ENCODE measurements at regions not wholly inside any gene's neighbourhood (a gene's known extent, or its start where the extent isn't known, plus 50 kb on each side); places are given as distances from the start of the nearest gene placed in this dataset.

- no peak for DNase-seq
Measured at GRCh38 chrX:39952989-39953388, 144.8 kb downstream of the BCOR start.

DNA sequence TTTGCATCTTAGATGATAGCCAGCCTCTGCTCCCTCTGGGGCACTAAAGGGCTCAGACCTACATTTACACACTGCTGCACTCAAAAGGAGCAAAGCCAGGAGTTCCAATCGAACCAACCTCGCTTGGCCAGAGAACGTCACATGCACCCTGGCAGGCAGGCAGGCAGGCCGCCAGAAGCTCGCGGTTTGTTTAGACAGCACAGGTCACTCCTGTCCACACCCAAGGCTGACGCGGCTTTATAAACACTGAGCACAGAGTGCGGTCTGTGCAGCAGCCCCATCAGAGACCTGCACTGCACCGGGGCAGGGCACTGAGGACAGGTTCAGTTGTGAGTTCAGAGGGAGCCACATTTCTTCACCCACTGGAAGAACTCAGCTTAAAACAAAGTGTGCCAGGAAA is 143.9 kb downstream of the BCOR start:
- DNase-seq, result no peak

GRCh38 chrX:39954851-39955250 is 142.9 kb downstream of the BCOR start:
- DNase-seq, result no peak

DNA sequence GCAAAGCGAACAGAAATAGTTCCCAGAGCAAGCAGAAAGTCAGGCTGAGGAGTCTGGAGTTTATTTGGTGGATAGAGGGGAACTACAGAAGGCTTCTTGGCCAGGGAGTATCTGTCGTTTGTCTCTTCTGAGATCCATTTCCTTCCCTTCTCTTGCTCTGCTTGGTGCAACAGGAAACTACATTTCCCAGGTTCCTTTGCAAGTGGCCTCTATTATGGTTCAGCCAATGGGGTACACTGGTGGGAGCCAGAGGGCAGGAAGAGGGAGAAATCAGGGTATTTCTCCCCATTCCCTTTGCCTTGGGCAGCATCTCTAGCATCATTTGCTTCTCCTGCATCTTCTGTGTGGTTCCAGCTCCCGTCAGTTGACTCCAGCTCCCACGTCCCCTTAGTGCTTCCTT is 142.1 kb downstream of the BCOR start:
- no peak for DNase-seq

DNA sequence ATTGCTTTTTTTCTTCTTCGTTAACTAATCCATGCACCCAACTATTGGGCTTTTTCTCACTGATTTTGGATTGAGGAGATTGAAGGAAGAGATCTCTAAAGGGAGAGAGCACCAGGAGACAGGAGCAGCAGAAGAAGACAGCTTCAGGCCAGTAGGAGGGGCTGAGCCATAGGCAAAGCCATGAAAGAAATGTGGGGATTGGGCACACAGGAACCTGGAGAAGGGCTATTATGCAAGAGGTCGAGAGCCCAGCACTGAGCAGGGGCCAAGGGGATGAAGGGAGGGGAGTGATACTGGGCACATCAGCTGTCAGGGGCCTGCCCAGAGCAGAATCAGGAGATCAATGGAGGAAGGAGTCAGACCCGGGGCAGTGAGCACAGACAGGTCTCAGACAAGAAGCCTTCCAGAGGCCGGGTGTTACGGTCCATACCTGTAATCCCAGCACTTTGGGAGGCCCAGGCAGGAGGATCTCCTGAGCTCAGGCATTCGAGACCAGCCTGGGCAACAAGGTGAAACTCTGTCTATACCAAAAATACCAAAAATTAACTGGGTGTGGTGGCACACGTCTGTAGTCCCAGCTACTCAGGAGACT is 140.9 kb downstream of the BCOR start:
- no peak for DNase-seq

- no peak for DNase-seq
Measured at GRCh38 chrX:39957816-39958566, 139.8 kb downstream of the BCOR start.

GRCh38 chrX:39958850-39959249 is 138.9 kb downstream of the BCOR start:
- no peak for DNase-seq

DNA sequence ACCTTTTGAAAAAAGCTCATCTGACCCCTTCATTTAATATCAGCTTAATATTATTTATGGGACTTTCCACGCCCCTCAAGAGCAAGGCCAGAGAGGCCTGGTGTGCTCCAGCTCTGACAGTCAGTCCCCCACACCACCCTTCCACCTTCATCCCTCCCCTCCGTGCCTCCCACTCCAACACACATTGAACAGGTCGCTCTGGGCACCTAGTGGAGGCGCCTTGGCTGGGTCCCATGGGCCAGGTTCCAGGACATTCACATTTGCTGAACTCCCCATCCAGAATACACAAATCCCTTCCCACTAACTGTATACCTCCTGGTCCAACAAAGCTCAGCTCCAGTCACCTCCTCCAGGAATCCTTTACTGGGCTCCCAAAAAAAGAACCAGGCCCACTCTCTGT is 137.5 kb downstream of the BCOR start:
- DNase-seq, result no peak

- DNase-seq, result no peak
Measured at GRCh38 chrX:39961441-39961840, 136.3 kb downstream of the BCOR start.

DNA sequence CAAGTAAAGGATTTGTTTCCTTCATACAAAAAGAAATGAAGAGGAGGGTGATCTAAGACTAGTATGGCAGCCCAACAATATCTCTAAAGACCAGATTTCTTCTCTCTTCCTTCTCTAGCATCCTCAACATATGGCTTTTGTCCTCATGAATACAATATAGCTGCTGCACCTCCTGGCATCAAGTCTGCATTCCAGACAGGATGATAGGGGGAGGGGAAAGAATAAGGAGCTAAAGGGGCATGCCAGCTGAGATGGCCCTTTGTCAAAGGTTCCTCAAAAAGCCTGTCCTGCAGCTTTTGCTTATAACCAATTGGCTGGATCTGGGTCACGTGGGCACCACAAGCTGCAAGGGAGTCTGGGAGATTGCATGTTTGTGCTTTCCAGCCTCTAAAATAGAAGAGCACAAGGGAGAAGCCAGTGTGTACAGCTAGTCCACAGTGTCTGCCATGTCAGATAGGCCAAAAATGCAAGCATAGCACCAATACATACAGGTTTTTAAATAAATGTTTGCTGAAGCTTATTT is 132.6 kb downstream of the BCOR start:
- no peak for DNase-seq

DNA sequence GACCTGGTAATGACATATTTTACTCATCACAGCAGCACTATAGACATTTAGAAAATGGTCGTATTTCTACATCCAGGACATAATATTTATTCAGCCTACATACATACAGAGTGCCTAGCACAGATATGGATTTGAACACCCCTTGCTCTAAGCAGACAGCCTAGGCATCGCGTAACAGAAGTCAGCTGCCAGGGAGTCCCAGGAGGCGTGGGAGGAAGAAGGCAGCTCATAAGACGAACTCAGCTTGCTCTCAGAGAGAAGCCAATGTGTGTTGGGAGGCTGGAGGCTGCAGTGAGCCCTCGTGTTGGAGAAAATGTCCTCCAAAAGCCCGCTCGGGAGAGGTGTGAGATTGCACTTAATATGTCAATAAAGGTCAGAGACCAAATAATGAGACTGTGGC is 131.6 kb downstream of the BCOR start:
- no peak for DNase-seq

DNA sequence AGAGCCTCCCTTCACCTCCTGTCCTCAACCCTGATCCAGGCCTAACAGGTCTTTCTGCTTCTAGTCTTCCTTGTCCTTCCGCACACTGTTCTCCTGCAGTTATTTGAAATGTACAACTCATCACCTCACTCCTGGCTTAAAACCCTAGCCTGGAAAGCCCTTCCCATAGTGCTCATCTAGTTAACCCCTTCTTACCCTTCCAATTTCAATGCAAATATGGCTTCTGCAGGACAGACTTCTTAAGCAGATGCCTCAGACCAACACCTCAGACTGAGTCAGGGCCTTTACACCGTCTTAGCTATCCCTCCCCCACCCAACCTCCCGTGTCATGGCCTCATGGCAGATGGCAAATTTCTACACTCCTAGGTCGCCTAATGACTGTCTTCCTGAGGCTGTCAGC is 130.4 kb downstream of the BCOR start:
- no peak for DNase-seq

- peak in 2 of 4 experiments; percentile 17 to 28 for DNase-seq
Measured at GRCh38 chrX:39969099-39969818, 128.5 kb downstream of the BCOR start.

DNA sequence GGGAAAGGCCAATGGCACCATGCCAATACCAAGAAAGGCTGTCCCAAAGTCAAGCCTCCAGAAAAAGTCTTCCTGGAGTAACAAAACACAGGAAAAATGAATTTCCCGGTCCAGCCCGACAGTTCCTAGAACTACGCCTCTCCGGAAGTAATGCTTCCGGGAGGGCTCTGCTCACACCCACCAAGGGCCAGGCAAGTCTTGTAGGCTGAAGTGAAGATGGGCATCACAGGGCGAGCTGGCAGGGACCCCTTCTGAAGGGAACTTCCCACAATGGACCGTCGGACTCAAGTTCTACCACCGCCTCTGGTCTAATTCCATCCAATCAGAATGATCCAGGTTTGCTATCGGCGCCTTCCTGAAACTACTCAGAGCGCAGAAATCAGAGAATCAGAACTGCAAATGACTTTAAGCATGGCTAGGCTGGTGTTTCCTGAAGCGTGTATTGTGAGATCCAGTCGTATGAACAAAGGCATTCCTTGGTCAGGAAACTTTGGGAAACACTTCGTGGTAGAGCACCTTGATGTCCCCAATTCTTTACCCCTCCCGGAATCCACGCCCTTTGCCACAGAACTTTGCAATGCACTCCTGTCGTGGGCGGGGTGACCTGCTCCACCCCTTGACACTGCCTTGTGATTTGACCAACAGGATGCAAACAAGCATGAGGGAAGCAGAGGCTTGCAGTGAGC is 127.8 kb downstream of the BCOR start:
- DNase-seq, result no peak

GRCh38 chrX:39971760-39972159 is 126.0 kb downstream of the BCOR start:
- DNase-seq, result no peak

GRCh38 chrX:39972340-39972739 is 125.4 kb downstream of the BCOR start:
- no peak for DNase-seq

DNA sequence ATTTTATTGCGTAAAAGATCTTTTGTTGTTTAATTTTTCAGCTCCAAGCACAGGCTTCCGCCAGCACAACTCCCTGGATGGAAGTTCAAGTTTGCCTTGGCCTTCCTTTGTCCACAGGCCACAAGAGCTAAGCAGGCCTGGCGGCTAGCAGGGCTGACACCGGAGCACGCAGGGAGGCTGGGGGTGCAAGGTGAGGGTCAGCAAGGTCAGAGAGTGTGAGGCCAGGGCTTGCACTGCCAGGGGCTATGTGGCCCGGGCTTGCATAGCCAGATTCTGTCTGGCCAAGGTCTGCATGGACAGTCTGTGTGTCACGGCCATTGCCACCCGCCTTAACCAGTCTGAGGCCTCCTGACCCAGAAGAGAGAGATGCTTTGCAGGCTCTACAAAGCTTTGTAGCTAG is 123.9 kb downstream of the BCOR start:
- no peak for DNase-seq

DNA sequence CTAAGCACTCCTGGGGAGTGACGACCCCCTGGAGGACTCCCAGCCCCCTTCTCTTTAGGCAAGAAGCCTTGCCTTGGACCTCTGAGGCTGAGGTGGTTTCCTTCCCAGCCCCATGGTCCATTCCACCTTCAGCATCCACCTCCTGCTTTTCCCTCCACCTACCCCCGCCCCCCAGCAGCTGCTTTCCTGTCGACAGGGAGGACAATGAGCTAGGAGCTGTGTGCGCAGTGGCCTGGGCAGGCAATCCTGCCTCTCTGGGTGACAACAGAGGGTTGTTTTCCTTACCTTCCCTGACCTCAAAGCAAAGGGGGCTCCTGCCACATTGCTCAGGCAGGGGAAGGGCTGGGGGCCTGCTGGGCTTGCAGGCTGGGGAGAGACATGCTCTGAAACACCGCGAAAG is 123.5 kb downstream of the BCOR start:
- no peak for DNase-seq

GRCh38 chrX:39975101-39975925 is 122.4 kb downstream of the BCOR start:
- no peak for DNase-seq

- DNase-seq, result no peak
Measured at GRCh38 chrX:39981946-39982345, 115.8 kb downstream of the BCOR start.

GRCh38 chrX:39982948-39983347 is 114.8 kb downstream of the BCOR start:
- no peak for DNase-seq

- DNase-seq, result no peak
Measured at GRCh38 chrX:39983715-39984114, 114.0 kb downstream of the BCOR start.
